ENCODE measurements at regions not wholly inside any gene's neighbourhood (a gene's known extent, or its start where the extent isn't known, plus 50 kb on each side); places are given as distances from the start of the nearest gene placed in this dataset.

DNA sequence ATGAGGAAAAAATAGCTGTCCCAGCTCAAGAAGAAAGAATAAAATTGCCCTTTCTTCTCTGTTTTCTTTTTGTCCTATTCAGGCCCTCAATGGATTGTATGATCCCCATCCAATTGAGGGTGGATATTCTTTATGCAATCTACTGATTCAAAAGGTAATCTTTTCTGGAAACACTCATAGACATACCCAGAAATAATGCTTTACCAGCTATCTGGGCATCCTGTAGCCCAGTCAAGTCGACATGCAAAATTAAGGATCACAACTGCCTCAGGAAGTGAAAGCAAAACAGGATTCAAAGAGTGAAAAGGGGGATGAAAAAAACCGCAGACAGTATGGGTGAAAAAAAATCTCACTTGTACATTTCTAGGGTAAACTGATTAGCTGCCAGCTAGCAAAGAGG is 410.1 kb downstream of the TBC1D32 start:
- no peak for DNase-seq

DNA sequence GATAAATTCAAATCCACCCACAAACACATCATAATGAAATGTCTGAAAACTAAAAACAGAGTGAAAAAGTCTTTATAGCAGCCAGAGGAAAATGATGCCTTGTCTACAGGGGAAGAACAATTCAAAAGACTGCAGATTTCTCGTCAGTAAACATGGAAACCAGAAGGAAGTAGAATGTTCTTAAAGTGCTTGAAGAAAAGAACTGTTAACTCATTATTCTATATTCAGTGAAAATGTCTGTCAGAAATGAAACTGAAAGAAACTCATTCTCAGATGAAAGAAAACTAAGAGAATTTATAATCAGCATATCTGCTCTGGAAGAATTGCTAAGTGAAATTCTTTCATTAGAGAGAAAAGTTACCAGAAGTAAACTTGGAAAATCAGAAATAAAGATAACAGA is 416.1 kb downstream of the TBC1D32 start:
- DNase-seq: no peak

DNA sequence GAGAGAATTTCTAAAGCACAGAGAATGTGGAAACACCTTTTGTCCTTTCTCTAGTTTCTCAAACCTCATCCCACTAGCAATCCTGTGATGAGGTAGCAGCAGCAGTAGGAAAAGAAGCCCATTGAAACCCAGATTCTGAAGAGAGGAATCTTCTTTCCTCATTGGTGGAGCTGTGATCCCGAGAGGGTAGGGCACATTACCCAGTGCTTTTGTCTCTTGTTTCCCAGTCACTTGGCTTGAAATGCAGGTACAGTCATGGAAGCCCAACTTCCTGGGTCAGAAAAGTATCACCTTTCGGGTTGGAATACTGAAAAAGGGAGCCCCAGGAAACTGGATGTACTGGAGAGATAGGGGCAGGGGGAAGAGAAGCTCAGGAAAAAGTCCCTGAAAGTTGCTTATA is 417.4 kb downstream of the TBC1D32 start:
- DNase-seq: no peak

DNA sequence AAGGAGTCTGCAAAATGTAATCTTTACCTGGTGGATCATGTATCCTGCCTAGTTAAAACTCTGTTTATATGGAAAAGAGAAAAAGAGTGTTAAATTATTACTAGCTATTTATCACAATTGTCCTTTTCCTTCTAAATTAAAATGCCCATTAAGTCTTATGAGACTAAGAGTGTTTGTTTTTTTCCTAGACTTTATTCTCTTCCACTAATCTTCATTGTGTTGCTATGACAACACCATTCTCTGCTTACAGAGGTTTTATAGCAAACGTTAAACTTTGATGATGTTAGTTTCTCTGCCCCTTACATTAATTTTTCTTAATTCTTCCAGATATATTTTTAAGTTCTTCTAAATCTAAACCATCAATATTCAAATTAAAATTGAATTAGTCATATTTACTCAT is 420.8 kb downstream of the TBC1D32 start:
- DNase-seq: no peak

DNA sequence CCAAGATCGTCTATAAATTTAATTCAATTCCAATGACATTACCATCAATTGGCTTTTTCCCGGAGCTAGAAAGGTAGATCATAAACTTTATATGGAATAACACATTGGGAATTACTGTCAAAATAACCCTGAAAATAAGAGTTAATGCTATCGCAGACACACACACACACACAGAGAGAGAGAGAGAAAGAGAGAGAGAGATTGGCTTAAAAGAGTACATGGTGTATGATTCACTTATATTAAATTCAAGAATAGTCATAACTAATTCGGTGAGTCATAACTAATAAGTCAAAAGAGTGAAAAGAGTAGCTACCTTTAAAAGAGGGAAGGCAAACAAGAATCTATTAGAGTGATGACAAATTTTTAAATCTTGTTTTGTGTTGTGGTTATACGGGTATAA is 425.5 kb downstream of the TBC1D32 start:
- DNase-seq: no peak

DNA sequence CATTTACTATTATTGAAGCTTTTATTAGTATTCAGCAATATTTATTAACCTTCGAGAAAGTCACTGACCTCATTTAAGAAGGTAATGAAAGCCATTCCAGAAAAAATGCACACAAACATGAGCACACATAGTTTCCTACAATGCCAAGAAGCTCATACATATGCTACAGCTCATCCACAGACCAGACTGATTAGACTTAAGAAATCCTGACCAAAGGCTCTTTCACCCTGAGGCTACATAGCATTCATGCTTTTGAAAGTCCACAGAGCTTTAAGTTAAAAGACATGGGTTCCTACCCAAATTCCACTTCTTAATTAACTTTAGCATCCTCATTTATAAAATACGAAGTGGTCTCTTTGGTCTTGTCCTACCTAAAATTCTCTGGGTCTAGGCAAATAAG is 430.4 kb downstream of the TBC1D32 start:
- no peak for DNase-seq

DNA sequence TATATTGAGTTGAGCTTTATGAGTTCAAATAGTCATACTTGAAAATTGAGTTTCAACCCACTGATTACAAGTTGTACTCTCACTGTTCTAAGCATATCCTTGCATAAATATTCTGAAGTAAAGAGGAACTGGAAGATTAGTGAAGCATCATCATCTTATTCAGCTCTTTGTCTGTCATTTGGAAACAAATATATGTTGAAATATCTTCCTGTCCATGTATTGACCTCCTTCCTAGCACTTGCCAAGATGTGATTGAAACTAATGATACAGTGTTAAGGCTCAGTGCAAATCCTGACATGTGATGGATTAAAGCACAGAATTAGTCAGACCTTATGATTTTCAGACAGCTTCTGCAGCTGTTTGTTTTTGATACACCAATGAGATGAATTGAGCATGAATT is 434.3 kb downstream of the TBC1D32 start:
- DNase-seq: no peak

DNA sequence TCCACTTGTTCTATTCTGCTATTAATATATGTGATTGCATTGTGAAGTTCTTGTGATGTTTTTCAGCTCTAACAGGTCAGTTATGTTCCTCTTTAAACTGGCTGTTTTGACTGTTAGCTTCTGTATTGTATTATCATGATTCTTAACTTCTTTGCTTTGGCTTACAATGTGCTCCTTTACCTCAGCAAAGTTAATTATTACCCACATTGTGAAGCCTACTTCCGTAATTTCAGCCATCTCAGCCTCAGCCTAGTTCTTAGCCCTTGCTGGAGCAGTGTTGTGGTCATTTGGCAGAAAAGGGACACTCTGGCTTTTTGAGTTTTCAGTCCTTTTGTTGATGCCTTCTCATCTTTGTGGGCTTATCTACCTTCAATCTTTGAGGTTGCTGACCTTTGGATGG is 440.2 kb downstream of the TBC1D32 start:
- DNase-seq: no peak

DNA sequence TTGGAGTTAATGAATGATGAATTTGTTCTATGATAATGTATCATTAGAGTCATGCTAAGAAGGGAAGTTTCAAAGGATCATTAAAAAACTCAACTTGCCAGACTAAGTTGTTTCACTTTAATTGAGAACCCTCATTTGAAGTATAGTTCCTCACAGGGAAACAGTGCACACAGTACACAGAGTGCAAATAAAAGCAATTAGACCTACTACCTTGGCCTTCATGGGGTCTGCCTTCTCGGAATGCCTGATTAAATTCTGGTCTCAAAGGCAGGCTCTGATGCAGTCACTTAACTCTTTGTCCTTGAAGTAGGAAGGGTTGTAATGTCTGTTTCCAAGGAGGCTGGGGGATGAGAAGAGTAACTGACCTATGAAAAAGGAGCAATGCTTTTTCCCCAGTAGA is 457.3 kb downstream of the TBC1D32 start:
- DNase-seq: no peak

DNA sequence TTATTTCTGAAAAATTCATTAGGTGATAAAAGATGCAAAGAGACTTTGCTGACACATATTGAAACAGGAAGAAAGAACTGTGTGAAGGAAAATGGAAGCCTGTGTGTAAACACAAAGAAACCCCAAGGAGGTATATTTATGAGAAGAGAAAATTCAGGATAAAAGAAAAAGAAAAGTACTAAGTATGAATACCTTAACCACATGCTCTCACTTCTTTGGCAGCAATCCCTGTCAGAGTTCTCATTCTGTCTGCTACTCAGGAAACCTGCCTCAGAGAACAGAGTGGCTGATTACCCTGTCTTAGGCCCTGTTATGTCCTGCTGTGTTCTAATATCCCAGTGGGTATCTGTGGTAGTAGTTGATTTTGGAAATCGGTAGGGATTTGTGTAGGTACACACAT is 457.9 kb downstream of the TBC1D32 start:
- DNase-seq: no peak

DNA sequence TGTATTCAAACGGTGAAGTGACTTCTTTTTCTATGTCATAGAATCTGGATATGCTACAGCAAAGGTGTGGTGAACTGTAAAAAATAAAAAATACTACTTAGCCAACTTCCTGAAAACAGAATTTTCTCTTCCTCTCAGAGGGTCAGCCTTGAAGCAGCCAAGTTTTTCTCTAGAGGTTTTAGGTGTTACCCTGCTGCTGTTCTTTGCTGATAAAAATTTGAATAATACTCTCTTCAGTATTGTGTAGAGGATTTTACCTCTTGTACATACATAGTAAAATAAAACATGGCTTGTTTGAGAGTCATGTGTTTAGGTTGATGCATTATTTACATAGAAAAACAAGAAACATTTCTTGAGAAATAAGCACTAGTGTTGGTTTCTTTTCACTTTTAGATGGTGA is 458.4 kb downstream of the TBC1D32 start:
- DNase-seq: no peak

DNA sequence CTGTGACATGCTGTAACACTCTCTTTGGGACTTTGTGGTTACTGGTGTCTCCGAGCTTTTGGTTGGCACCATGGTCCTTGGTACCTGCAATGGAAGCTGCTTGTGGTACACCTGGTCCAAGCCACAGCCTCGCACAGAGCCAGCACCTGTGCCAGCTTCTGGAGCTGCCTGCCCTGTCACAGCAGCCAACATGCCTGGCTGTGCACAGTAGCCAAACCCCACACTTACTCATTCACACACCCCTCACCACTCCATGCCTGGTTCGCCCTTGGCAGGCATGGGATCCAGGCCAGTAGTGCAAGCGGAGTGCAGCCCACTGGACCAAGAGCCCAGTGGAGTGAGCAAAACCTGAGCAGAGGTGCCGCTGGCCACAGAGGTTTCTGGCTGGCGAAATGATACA is 459.9 kb downstream of the TBC1D32 start:
- no peak for DNase-seq

DNA sequence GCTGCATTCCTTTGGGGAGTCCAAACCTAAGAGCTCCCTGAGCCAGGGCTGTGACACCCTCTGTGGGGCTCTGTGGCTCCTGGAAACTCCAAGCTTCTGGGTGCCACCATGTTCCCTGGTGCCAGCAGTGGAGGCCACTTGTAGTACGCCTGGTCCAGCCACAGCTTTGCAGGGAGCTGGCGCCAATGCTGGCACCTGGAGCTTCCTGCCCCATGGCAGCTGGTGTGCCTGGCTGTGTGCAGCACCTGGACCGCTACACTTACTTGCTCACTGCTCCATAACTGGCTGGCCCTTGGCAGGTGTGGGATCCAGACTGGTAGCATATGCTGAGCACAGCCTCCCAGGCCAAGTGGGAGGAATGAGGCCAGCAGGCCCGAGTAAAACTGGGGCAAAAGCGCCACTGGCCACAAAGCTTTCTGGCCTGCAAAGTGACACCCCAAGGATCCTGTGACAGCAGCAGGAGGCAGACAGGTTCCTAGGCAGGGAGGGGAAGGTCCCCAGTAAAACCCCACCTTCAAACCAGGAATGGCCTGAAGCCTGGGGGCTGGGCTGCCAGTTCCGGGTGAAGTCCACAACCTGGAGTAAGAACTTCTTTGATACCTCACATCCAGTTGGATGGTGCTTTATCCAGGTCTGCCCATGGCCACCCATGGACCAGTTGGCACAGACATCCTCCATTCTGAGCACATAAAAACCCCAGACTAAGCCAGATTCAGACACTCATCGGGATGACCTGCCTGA is 461.0 kb downstream of the TBC1D32 start:
- no peak for DNase-seq

DNA sequence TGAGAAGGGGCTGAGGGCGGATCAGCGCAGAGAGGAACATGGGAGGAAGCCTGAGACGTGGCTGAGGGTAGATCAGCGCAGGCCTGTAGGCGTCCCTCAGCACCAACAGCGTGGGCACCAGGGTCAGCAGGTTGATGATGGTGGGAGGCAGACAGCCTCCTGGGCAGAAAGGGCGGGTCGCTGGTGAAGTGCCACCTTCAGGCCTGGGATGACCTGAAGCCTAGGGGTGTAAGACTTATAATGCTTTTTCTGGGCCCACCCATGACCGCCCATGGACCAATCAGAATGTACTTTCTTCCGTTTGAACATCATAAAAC is 462.1 kb downstream of the TBC1D32 start:
- no peak for DNase-seq

DNA sequence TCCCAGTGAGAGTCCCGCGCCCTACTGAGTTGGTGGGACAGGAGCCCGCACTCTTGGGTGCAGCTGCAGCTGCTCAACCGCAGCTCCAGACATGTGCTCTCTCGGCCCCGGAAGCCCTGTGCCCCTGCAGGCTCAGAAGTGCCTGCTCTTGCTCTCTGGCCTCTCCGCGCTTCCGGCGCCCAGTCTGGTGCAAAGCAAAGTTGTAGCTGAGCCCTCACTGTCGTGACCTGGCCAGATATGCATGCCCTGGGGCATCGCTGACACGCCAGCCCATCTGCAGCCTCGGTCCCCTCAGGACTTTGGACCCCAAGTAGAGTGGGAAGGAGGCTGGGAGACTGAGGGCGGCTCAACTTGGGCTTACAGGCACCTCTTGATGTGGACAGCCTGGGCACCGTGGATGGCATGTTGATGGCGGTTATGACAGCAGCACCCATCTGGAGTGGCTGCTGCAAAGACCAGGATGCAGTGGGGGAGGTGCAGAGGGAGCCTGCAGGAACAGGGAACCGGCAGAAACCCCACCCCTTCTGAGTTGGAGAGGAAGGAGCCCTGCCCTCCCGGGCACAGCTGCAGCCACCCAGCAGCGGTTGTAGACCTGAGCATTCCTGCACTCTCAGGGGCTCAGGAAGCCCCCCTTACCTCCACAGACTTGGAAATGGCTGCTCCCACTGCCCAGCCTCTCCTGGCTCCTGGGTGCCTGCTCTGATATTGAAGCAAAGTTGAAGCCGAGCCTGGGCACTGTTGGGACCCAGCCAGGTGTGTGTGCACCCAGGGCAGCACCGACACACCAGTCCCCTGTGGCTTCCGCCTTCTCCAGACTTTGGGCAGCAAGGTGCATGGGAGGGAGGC is 462.6 kb downstream of the TBC1D32 start:
- DNase-seq: no peak

DNA sequence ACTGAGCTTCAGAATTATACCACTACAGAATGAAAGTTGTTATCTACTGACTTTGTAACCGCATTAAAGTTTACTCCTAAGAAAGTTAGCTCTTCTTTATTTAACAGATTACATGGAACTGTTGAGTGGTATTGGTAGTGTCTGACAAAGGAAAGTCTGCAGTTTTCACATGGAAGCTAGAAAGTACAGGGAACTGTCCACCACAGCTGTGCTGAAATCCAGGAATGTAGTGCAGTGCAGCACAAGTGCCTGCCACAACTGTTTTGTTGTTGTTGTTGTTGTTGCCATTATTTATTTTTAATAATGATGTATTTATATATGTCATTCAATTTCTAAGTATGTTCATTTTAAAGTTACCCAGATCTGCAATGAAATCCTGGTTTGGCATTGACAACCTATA is 464.9 kb downstream of the TBC1D32 start:
- DNase-seq: no peak

DNA sequence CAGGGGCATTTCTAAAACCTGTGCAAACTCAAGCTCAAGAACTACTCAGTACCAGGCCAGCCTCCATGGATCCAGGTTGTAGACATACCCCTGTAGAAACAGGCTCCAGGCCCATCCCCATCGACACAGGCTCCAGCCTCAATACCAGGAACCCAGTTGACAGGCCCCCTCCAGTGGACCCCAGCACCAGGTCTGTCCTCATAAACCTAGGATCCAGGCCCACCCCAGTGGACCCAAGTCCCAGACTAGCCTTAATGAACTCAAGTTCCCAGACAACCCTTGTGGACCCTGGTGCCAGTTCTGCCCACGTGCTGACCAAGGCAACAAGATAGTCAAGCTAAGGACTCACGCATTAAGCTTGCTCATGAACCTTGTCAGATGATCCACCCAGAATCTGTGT is 476.9 kb downstream of the TBC1D32 start:
- DNase-seq: no peak

DNA sequence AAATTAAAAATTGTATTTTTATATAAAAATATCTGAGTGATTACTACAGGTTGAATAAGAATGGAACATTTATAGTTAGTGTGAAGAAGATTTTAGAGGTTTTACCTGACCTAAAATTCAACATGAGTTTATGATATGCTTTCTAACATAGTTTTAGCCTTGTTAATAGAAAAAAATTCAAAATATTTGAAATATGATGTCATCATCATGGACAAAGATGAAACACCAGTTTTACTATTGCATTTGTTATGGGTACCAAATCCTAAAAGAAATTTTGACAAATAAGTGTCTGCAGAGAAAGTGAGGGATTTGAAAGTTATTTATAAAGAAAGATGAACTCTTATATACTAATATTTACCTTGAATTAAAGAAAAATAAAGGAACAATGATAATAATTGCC is 479.7 kb downstream of the TBC1D32 start:
- DNase-seq: no peak

DNA sequence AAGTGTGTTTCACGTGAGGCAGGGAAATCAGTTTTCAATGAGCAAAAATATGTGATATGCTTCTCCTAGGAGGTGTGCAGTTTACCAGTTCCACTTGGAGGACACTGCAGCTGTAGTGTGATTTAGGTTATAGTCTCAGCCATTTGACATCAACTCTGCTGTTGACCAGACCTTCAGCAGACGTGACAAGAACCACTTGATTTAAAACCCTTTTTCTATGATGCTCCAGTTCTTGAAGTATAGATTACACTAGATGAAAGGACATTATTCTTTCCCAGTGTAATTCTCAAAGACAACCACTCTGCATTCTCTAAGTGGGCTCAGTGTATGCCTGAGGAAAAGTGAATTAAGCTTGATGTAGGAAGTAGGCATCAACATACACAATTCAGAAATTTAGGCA is 480.8 kb downstream of the TBC1D32 start:
- no peak for DNase-seq

DNA sequence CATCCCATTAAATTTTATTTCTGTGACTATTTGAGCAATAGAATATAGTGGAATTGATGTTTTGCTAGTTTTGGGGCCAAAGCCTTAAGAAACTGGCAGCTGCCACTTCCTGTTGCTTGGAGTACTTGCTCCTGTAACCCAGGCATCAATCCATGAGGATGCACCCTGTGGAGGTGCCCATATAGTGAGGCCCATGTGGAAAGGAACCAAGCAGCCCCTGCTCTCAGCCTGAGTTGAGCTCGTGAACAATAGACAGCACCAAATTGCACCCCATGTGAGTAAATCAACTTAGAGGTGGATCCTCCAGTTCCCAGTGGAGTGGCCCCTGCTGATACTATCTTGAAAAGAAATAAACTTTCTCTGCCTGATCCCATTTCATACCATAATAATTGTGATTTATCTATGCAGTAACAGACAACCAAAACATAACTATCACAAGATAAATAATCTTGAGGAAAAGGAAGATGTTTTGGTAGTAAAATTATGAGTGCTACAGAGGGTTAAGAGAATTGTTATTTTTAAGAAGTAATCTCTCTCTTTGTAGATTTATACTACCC is 481.9 kb downstream of the TBC1D32 start:
- DNase-seq: no peak

DNA sequence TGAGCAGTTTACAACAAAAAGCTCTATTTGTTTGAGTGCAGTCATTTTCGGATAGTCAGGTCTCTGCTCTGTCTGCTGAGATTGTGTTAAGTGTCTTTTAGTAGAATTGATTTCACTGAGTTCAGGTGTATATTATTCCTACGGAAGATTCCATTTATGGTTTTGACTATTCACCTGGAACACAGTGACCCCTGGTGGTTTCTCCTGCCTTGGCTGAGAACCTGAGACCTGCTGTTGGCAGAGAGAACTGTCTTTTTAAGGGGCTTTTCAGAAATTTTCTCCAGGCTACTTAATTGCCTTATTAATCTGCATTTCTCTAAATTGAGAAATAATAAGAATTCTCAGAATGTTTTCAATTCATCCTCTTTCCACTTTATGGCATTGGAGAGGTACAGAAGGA is 508.0 kb downstream of the TBC1D32 start:
- DNase-seq: no peak

DNA sequence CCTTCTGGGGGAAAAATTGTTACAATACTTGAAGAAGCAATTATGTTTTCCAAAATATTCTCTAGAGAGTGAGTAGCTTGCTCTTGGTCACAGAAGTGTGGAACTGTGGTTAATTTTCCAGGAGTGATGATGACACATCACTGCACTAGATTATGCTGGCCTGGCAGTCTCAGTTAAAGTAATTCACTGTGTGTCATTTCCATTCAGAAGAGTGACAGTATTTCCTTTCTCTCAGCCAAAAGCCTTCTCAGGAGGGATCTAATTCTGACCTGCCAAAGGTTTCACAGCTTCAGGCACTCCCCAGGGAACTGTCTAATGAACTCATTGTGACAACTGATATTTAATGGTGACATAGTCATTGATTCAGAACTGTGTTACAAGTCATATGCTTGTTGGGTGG is 517.5 kb downstream of the TBC1D32 start:
- DNase-seq: no peak

DNA sequence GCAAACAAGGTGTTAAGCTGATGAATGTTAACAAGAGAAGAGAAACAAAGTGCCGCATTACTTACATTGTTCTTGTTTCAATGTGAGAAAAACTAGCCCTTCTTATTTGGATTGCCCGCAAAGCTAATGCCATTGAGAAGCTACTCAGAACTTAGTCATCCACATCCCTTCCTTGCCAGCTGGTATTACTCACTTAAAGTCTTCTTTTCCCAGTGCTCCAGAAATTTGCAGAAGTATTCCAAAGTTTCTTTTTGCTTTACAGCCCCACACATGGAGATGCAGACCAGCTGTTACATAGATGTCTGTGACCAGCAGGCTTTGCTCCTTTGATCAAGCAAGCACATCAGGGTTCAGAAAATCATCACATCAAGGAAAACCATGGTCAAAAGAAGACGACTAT is 529.0 kb downstream of the TBC1D32 start:
- no peak for DNase-seq

DNA sequence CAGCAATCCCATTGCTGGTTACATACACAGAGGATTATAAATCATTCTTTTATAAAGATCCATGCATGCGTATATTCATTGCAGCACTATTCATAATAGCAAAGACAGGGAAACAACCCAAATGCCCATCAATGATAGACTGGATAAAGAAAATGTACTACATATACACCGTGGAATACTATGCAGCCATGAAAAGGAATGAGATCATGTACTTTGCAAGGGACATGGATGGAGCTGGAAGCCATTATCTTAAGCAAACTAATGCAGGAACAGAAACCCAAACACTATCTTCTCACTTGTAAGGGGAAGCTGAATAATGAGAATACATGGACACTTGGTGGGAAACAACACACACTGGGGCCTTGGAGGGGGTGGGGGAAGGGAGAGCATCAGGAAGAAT is 529.7 kb downstream of the TBC1D32 start:
- no peak for DNase-seq

DNA sequence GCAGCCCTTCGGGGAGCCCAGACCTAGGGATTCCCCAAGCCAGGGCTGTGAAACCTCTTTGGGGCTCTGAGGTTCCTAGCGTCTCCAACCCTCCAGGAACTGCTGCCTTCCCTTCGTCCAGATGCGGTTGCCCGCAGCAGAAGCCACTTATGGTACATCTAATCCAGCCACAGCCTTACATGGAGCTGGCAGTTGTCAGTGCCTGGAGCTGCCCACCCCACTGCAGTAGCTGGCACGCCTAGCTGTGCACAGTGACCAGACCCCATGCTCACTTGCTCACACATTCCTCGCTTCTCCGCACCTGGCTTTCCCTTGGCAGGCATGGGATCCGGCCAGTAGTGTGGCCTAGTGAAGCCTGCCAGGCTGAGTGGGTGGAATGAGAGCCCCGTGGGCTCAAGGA is 547.6 kb downstream of the TBC1D32 start:
- no peak for DNase-seq
